ENCODE measurements at regions not wholly inside any gene's neighbourhood (a gene's known extent, or its start where the extent isn't known, plus 50 kb on each side); places are given as distances from the start of the nearest gene placed in this dataset.

DNA sequence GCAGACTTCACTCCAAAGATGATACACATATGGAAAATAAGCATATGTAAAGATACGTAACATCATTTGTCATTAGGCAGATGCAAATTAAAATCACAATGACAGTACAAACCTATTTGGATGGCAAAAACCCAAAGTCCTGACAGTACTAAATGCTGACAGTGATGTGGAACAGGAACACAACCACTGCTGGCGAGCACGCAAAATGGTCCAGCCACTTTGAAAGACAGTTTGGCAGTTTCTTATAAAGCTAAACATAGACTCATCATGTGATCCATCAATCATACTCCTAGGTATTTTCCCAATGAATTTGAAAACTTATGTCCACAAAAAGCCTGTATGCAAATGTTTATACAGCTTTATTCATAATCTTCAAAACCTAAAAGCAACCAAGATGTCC lies 200.7 kb downstream of the RAMP3 start:
- TF ChIP-seq, protein P1, sequence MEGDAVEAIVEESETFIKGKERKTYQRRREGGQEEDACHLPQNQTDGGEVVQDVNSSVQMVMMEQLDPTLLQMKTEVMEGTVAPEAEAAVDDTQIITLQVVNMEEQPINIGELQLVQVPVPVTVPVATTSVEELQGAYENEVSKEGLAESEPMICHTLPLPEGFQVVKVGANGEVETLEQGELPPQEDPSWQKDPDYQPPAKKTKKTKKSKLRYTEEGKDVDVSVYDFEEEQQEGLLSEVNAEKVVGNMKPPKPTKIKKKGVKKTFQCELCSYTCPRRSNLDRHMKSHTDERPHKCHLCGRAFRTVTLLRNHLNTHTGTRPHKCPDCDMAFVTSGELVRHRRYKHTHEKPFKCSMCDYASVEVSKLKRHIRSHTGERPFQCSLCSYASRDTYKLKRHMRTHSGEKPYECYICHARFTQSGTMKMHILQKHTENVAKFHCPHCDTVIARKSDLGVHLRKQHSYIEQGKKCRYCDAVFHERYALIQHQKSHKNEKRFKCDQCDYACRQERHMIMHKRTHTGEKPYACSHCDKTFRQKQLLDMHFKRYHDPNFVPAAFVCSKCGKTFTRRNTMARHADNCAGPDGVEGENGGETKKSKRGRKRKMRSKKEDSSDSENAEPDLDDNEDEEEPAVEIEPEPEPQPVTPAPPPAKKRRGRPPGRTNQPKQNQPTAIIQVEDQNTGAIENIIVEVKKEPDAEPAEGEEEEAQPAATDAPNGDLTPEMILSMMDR (conservative IDR thresholded peaks at IDR 0.05 in 1 of 2, IDR thresholded peaks at IDR 0.05 in 1 of 2; ENCODE audit: low read depth in 1 of 2, low read length in 2 of 2) = no peak
- TF ChIP-seq EZH2 (IDR thresholded peaks at IDR 0.05; ENCODE audit: low read length, missing control alignments) = no peak

Measured in fibroblast of lung (primary cell).